GM18498 (cell line): ENCODE measurements at regions not wholly inside any gene's neighbourhood (a gene's known extent, or its start where the extent isn't known, plus 50 kb on each side); places are given as distances from the start of the nearest gene placed in this dataset.

Experiments used
- ATAC-seq: cut with Tn5 transposase; IDR thresholded peaks from one replicate; pipeline ENCODE4 v1.9.1; 2021; ENCODE audit warnings: mild to moderate bottlenecking, moderate library complexity; ENCODE audit not compliant: unreplicated experiment

GRCh38 chr21:16841975-16842695 lies 670.7 kb upstream of the CXADR start:
- no peak for ATAC-seq

- no peak for ATAC-seq
These were observed 670.2 kb upstream of the CXADR start for GRCh38 chr21:16842696-16843035.

DNA sequence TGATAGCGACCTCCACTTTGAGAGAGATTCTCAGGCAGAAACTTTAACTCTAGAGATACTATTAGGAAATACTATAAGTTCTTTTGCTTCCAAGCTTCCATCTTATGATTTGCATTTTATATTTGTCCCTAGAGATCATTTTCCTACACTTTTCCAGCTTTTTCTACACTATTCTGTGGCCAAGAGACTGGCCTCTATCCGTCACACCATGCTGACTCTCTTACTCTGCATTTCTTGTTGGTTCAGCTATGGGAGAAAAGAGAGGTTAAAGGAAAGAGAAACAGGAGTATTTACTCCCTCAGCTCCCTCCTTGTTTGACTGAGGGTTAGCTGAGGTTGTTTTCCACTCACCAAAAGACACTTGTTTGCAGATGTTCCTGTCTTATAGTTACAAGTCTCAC lies 665.6 kb upstream of the CXADR start:
- ATAC-seq, result no peak

GRCh38 chr21:16851054-16851453 lies 661.8 kb upstream of the CXADR start:
- no peak for ATAC-seq

DNA sequence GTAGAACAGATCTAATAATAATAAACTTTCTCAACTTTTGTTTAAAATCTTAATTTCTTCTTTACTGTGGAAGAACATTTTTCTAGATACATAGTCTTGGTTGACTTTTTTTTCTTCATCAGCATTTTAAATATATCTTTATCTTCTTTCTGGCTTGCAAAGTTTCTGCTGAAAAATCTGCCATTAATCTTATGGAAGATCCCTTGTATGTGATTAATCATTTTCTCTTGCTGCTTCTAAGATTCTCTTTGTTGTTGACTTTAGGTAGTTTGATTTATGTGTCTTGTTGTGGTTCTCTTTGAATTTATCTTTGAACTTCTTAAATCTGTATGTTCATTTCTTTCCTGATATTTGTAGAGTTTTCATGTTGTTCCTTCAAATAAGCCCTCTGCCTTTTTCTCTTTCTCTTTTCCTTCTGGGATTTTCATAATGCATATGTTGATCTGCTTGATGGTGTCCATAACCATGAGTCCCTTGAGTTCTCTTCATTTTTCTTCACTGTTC lies 657.6 kb upstream of the CXADR start:
- ATAC-seq, result no peak

DNA sequence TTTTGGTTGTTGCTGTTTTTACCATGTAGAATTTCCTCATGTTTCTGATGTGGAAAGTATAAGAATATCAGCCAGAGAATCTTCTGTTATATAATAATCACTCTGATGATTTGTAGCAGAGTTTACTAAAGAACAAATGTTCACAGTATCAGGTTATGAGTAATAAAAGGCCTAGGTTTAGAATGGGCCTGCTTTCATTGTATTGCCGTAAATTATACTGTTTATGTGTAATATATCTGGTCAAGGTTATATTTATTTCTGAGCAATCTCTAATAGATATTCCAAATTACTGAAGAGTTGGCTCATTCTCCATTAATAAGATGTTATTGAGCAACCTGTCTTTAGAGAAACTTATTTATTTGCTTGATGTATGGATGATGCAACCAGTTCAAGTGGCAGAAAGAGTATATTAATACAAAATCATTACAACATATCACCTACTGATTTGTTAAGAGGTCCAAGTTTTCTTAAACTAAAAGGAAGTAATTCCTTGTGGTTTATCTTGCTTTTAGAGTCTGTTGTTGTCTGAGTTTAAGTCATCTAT lies 649.4 kb upstream of the CXADR start:
- no peak for ATAC-seq

- ATAC-seq, result no peak
These were observed 648.9 kb upstream of the CXADR start for GRCh38 chr21:16863908-16864307.

DNA sequence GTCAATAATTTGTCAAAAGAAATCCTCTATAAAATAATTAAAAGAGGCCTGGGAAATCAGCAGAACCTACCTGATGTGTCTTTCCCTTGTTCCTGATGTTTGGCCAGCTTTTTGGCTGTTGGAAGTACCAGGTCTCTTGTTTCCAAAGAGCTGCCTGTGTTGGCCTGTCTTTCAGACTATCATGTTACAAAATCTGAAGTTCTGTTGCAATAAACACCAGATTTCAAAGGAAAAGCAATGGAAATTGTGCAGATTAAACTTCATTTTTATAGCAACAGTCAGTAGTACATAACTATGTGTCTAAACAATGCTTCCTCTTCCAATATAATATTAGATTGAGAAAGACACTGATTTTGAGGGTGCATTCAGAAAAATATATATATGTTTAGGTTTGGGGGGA lies 647.2 kb upstream of the CXADR start:
- ATAC-seq, result no peak

GRCh38 chr21:16866851-16867250 lies 646.0 kb upstream of the CXADR start:
- ATAC-seq, result no peak

GRCh38 chr21:16870103-16870502 lies 642.7 kb upstream of the CXADR start:
- no peak for ATAC-seq

- ATAC-seq, result no peak
These were observed 640.2 kb upstream of the CXADR start for GRCh38 chr21:16872616-16873015.

DNA sequence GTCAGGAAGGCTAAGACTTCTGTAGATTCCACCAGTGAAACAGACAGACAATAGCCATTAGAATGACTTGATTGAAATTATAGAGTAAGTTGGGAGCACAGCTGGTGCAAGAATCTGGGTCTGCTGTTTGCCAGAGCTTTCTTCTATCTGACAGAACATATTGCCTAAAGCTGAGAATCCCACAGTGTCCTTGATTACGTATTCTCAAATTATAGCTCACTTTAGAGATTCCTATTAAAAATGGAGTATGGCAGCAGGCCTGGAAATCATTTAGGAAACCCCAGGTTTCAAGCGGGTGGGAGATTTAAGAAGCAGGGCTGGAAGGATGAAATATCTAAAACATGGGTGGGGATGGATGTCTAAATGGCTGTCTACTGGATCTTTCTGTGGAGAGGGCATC lies 639.7 kb upstream of the CXADR start:
- ATAC-seq, result no peak

GRCh38 chr21:16873596-16873995 lies 639.2 kb upstream of the CXADR start:
- ATAC-seq, result no peak

DNA sequence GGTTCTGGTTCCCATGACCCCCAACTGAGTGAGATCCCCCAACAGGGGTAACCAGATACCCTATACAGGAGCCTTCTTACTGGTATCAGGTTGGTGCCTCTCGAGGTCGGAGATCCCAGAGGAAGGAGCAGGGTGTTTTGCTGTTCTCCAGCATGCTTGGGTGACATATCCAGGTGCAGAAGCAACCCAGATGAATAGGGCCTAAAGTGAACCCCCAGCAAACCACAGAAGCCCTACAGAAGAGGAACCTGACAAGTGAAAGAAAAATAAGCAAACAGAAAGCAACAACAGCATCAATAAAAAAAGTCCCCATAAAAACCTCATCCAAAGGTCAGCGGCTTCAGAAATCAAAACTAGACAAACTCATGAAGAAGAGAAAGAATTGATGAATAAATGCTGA lies 633.4 kb upstream of the CXADR start:
- no peak for ATAC-seq

DNA sequence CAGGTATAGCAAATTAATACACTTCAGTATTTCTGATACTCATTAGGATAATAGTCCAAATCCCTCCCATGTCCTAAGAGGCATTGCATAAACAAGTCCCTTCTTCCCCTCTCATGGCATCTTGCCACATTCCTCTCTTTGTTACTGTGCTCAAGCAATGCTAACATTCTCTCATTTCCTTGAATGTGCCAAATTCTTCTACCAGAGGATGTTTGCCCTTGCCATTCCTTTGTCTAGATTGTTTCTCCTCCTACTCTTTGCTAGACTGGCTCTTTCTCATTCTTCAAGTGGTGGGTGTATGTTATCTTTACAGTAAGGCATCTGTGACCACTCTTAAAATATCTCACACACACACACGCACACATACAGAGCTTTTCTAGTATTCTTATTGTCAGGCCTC lies 621.0 kb upstream of the CXADR start:
- ATAC-seq, result no peak

DNA sequence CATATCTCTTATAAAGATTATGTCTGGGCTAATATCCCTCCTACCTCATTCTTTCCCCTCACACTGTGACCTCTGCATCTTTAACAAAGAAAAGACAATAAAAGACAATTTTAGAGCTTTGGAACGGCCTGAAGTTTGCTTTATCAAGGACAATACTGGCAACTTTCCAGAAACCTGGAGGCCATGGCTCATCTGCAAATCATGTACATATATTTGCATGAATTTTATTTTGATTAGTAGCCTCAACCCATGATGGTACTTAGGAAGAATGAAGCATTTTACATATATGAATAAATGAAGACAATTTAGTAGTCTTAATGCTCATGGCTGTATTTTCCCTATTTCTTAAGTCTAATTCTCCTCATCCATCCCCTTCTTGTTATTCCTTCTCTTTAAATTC lies 612.2 kb upstream of the CXADR start:
- ATAC-seq, result no peak

DNA sequence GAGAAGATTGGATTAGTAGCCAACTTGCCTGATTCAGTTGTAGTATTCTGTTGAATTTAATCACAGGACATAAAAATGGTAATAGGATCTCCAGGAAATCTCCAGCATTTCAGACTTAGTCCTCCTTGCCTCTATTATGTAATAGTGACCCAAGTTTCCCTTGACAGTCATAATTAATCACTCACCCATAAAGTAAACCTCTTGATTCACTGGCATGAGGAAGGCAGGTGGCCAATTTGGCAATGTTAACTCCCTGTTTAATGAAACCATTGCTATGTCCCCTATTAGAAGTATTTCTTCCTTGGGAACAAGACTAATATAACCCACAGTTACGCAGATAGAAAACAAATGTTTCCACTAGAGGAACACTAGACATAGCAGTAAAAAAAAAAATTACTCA lies 604.8 kb upstream of the CXADR start:
- ATAC-seq, result no peak

- no peak for ATAC-seq
These were observed 602.2 kb upstream of the CXADR start for GRCh38 chr21:16910435-16911165.

DNA sequence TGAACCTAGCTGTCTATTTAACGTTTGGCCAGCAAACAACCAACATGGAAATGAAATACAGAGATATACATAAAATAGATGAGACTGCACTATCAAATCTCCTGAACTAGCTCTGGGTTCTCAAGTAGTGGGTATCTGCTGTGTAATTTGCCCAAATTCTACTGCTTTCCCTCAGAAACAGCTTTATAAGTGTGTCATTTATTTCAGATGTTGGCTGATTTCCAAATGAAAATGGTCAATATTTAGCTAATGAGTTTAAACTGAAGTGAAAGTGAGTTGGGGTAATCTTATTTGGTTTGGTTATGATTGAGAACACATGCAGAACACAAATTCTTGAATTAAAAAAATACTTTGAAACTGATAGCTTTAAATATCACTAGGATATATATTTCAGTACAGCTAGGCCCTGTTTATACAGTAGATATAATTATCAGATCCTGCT lies 601.7 kb upstream of the CXADR start:
- ATAC-seq, result no peak

DNA sequence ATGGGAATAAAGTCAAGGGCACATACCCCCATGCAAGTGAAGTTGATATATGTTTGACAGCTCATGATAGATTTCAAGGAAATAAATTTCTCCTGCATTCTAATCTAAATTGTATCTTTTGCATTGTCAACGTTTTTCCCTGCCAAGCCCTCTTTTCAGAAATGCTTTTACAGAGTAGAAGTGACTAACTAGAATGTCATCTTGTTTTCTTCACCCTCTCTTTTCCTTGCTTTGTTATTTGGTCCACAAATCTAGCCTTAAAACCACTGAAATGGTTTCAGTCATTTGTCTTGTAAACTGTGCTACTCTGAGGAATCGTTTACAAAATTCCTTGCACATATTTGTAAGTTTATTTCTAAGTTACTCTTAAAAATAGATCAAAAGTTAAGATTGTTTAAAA lies 600.8 kb upstream of the CXADR start:
- no peak for ATAC-seq

DNA sequence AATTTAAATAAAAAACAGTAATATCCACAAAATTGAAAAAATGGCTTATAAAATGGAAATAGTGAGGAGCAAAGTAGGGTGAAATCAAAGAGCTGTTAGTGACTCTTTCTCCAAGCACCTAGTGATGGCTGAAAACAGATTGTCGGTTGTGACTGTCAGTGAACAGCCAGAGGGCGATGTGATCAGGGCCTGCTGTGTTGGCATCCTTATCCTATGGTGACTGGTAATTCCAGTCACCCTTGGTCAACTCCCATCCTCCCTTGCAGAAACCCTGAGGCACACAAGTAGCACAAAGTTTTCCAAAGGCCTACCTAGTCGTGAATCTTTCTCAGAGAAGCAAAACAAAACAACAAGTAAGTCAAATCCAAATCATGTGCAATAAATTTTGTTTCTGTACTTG lies 599.8 kb upstream of the CXADR start:
- no peak for ATAC-seq

DNA sequence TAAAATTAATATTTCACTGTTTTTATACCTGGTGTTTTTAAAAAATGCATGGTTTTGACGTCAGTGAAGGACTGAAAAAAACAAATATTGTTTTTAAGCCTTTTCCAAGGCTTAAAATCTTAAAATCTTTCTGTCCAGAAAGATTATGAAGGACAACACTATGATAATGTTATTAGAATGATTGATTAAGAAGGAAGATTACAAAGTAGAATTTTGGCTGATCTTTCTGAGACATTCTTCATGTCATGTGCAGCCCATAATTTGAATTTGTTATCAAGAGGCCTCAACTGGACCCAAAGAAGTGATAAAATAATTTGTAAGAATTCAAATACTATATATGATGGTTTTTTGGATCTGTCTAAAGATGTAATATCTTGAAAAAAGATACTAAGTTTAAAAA lies 584.4 kb upstream of the CXADR start:
- no peak for ATAC-seq
